ENCODE measurements at regions not wholly inside any gene's neighbourhood (a gene's known extent, or its start where the extent isn't known, plus 50 kb on each side); places are given as distances from the start of the nearest gene placed in this dataset.

DNA sequence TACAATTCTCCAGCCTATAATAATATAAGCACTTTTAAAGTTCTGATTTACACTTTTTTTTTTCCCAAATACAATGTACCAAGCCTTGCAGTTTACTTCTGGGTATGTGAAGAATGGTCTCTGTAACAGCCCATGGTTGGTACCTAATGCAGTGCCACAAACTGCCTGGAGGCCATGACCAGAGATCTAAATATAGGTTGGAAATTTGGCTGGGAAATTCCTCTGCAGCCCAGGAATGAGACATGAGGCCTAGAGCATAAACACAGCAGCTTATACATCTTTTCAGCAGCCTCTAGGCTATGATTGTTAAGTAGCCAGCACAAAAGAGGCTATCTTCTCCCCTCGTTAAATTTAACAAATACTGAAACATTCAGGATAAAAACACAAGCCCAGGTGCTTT is 432.0 kb upstream of the FAM98A start:
- TF ChIP-seq POLR2AphosphoS5 (IDR thresholded peaks at IDR 0.05) = no peak
- TF ChIP-seq CTCF (IDR thresholded peaks at IDR 0.05) = no peak

Measured in prostate gland (tissue), 2 donors.